ENCODE measurements at regions not wholly inside any gene's neighbourhood (a gene's known extent, or its start where the extent isn't known, plus 50 kb on each side); places are given as distances from the start of the nearest gene placed in this dataset.

- no peak for TF ChIP-seq RBAK (tag by site-specific recombination; IDR thresholded peaks at IDR 0.05)
- TF ChIP-seq PRDM10 (tag by site-specific recombination; IDR thresholded peaks at IDR 0.05), result no peak
- no peak for TF ChIP-seq ZNF521 (tag by site-specific recombination; IDR thresholded peaks at IDR 0.05)
- TF ChIP-seq REST (tag by site-specific recombination; IDR thresholded peaks at IDR 0.05), result no peak
- TF ChIP-seq SP3 (tag by site-specific recombination; IDR thresholded peaks at IDR 0.05), result no peak
- TF ChIP-seq ZNF121 (tag by site-specific recombination; IDR thresholded peaks at IDR 0.05), result no peak
- no peak for TF ChIP-seq PBX3 (CRISPR knock-in tag; IDR thresholded peaks at IDR 0.05)
These were observed 59.1 kb upstream of the TMC1 start for GRCh38 chr9:72462340-72462739.
